ENCODE measurements at regions not wholly inside any gene's neighbourhood (a gene's known extent, or its start where the extent isn't known, plus 50 kb on each side); places are given as distances from the start of the nearest gene placed in this dataset.

DNA sequence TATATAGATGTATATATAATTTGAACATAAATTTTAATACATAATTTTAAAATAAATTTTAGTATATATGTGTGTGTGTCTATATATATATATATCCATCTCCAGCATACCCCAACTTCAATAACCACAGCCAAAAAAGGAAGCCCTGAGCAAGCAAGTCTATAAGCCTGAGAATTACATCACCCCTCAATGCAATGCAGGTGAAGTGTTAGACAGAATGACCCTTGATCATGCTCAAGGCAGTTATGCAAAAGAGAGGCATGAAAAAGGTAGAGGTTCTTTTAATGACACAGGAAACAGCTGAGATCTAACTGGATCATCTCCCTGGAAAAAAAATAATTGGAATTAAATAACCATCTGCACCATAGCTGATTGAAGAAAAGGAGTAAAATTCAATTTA, 557.9 kb upstream of the ANO5 start:
- TF ChIP-seq POLR2AphosphoS5 (IDR thresholded peaks at IDR 0.05) (no peak), POLR2A (IDR thresholded peaks at IDR 0.05) (no peak)

Measured in sigmoid colon (tissue), 4 donors.